ENCODE measurements at regions not wholly inside any gene's neighbourhood (a gene's known extent, or its start where the extent isn't known, plus 50 kb on each side); places are given as distances from the start of the nearest gene placed in this dataset.
"Not testable (repeated sequence)": the region's sequence is repeated elsewhere in the genome, so short reads cannot be mapped to it uniquely, and the experiment has no call there.

DNA sequence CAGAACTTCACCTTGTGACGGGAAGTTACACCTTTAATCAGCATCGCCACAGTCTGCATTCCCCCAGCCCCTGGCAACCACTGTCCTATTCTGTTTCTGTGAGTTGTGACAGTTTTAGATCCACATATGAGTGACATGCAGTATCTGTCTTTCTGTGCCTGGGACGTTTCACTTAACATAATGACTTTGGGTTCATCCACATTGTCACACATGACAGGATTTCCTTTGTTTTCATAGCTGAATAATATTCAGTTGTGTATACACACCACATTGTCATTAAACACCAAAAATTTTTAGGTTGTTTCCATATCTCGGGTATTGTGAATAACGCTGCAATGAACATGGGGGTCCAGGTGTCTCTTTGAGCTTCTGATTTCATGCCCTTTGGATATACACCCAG lies 62.6 kb upstream of the BDH1 start:
- TF ChIP-seq, protein P1, sequence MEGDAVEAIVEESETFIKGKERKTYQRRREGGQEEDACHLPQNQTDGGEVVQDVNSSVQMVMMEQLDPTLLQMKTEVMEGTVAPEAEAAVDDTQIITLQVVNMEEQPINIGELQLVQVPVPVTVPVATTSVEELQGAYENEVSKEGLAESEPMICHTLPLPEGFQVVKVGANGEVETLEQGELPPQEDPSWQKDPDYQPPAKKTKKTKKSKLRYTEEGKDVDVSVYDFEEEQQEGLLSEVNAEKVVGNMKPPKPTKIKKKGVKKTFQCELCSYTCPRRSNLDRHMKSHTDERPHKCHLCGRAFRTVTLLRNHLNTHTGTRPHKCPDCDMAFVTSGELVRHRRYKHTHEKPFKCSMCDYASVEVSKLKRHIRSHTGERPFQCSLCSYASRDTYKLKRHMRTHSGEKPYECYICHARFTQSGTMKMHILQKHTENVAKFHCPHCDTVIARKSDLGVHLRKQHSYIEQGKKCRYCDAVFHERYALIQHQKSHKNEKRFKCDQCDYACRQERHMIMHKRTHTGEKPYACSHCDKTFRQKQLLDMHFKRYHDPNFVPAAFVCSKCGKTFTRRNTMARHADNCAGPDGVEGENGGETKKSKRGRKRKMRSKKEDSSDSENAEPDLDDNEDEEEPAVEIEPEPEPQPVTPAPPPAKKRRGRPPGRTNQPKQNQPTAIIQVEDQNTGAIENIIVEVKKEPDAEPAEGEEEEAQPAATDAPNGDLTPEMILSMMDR (conservative IDR thresholded peaks at IDR 0.05 in 1 of 2, IDR thresholded peaks at IDR 0.05 in 1 of 2; ENCODE audit: low read depth in 1 of 2, low read length in 2 of 2), result not testable (repeated sequence)
- TF ChIP-seq EZH2 (IDR thresholded peaks at IDR 0.05; ENCODE audit: low read length, missing control alignments), result not testable (repeated sequence)

Data from fibroblast of lung (primary cell).